Posterior vena cava (tissue), 2 donors: ENCODE measurements at regions not wholly inside any gene's neighbourhood (a gene's known extent, or its start where the extent isn't known, plus 50 kb on each side); places are given as distances from the start of the nearest gene placed in this dataset.
A peak's percentile ranks its signal among the peaks of the same experiment; 100 is the strongest.
"Not testable (repeated sequence)": the region's sequence is repeated elsewhere in the genome, so short reads cannot be mapped to it uniquely, and the experiment has no call there.

Experiments used
- DNase-seq: peaks from one replicate; pipeline ENCODE4 v3.0.0-alpha.2; 2020; ENCODE audit warnings: low spot score
- intact Hi-C, 2 donors: fragments of 100-400 bp; cut with DNase I; formaldehyde crosslinking; loops; one replicate each; pipeline versions ENCODE4 v1.14.1 to v1.14.2; 2022 to 2023
- donor health status: DM: yes; HTN: yes; CAD: no.
- donor health status: DM: yes; HTN: yes; CAD: no.

DNA sequence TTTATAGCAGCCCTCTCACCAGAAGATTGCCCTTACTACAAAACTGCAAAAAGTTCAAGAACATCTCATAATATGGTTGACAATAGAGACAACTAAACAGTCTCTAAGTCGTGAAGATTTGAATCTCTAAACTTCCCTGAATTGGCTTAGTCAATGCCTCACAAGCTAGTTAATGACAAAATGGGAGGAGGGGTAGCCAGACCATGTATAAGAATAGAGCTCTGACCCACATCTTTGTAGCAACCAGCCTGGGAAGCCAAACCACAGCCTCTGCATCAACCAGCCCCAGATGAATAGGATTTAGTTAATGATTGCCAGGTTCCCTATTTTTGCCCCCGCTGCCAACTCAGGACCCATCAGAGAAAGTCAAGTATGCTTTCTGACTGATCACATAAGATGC is 1265.9 kb upstream of the PCDH10 start:
- intact Hi-C loops, DNase-seq: not testable (repeated sequence)

DNA sequence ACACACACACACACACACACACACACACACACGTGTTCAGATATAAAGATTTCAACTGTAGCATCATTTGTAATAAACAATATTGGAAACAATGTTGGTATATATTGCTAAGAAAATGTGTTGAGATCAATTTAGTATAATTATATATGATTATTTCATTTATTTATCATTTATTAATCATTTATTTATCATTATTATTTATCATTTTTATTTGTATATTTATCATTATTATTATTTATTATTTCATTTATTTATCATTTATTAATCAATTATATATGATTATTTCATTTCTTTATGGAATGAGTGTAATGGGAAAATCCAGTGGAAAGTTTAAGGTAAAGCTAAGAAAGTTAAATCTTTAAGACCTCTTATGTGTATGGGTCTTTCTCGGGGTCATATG is 1223.4 kb upstream of the PCDH10 start:
- DNase-seq, intact Hi-C loops: not testable (repeated sequence)

DNA sequence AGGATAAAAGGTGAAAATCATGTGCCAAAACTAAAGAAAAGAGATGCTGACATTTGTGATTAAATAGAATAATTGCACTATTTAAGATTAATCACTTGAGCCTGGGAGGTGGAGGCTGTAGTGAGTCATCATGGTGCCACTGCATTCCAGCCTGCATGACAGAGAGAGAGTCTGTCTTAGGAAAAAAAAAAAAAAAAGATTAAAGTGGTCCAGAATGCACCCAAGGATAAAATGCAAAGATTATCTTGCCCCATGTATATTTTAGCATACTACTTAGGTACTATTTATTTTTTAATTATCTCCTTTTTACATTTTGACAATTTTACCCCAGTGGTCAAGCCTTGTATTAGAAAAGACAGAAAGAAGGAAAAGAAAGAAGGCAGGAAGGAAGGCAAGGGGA is 1181.4 kb upstream of the PCDH10 start:
- DNase-seq, intact Hi-C loops: not testable (repeated sequence)

DNA sequence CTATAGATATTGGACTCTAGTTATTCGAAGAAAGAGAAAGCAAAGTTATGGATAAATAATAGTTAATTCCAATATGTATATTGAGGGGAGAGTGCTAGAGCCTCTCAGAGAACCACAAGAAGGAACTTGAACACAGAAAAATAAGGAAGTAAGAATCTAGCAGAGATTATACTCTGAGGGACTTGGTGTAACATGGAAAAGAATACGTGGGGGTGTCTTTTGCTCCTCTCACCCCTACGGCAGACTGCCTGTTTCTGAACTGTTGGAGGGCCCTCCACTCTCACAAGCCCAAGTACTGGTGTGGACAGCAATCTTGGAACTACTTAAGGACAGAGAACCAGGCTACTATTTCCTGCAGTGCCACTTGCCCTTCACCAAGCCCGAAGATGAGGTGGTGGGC is 1174.4 kb upstream of the PCDH10 start:
- intact Hi-C loops, result no loop called here
- DNase-seq, result no peak

DNA sequence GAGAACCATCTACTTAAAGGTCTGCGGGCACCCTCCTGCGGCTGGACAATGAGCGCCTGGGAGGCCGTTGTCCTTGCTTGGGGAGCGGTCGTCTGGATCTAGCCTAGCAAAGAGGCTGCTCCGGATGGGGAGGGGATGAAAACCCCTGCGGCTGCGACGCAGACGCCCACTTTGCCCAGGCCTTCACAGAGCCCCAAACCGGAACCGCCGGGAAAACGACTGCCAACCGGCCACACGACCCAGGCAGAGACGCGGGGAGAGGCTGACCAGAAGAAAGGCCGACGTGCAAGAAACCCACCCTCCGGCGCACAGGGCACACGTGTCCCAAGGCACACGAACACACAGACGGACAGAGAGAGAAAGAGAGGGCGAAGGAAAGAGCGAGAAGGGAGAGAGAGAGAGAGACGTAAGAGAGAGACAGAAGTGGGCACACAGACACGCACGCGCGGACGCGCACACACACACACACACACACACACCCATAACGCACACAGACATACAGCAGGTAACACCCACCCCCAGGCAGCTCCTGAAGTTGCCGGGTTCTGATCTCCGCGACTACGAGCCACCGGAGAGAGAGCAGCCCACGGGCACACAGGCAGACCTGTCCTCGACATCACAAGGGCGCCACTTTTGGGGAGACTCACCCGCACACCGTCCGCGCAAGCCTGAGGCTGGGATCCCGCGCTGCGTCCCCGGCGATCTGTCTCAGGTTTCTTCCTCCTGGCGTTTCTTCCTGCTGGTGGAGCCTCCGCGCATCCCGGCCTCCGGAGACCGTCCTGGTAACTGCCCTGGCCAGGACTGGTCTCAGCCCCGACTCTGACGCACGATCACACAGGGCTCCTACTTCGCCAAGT is 1173.6 kb upstream of the PCDH10 start:
- DNase-seq, result peak; percentile 72
- intact Hi-C loops, result not testable (repeated sequence)

DNA sequence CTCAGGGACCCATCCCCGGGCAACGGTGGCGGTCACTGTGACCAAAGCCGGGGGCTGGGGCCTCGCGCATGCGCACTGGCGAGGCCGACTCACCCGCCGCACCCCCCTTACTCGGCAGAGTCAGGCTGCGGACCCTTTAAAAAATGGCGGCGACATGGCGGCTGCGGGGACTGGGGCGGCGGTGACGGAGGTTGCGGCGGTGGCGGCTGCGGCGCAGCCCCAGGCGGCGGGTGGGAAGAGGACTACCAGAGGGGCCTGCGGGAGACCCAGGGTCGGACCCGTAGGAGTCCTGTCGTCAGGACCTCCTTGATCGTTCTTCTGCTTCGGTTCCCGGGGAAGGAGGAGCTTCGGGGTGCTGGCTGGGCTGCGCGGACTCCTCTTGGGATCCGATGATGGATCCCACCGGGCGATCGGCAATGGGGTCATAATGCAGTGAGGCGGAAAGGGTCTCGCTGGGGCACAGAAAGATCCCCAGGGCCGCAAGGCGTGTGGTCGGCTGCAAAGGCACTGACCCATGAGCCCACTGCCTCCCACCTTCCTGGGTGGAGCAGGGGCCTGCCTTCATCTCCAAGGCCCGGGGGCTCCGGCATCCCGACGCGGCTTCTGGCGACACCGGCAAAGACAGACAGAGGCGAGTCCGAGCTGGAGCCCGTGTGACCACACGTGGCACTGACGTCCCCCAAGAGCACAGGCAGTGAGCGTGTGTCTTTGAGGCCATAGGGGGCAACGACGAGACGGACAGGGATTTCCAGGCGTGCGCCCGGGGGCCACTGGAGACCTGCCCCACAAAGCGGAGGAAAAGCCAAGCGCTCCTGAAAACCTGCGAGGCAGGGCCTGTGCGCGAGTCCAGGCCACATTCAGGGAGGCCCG is 1172.7 kb upstream of the PCDH10 start:
- peak; percentile 66 for DNase-seq
- intact Hi-C loops, result not testable (repeated sequence)

DNA sequence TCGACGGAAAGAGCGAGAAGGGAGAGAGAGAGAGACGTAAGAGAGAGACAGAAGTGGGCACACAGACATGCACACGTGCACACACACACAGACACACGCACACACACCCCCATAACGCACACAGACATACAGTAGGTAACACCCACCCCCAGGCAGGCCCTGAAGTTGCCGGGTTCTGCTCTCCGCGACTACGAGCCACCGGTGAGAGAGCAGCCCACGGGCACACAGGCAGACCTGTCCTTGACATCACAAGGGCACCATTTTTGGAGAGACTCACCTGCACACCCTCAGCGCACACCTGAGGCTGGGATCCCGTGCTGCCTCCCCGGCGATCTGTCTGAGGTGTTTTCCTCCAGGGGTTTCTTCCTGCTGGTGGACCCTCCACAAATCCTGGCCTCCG is 1171.0 kb upstream of the PCDH10 start:
- no peak for DNase-seq
- intact Hi-C loops, result no loop called here

DNA sequence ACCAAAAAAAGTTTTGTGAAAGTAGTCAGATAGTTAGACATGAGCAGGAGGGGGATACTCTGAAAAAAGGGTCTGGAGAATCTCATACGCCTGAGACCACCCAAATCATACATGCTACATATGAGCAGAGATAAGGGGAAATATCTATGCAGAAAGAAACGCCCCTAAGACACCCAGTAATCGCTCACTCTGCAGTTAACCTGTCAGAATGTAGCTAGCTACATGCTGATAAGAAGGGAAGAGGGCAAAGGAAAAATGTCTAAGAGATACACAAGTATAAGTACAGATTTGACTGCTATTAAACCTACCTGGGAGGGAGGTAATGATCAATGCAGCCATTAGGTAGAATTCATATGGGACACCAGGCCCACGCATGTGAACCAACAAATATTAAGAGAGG is 1159.5 kb upstream of the PCDH10 start:
- no peak for DNase-seq
- intact Hi-C loops, result no loop called here

DNA sequence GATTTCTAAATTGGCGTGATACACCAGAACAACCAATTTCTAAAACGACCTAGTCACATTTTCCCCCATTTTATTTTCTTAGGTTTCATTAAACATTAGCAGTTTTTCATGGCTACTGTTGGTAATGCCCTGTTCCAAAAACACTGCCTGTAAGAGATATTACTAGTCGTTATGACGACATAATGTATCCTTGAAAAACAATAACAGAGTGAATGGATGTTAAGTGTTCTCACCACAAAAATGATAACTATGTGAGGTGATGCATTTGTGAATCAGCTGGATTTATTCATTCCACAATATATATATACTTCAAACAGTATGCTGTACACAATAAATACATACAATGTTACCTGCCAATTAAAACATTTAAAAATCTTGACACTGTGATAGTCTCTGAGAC is 1147.6 kb upstream of the PCDH10 start:
- no peak for DNase-seq
- intact Hi-C loops, result no loop called here

DNA sequence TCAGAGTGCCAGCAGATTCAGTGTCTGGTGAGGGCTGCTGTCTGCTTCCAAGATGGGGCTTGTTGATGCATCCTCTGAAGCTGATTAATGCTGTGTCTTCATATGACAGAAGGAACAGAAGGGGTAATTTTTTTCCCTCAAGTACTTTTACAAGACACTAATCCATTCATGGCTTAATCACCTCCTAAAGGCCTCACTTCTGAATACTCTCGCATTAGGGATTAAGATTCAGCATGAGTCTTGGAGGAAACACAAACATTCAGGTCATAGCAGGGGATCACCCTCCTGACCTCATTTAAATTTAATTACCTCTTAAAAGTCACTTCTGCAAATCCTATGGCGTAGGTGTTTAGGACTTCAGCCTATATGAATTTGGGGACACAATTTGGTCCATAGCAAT is 1145.5 kb upstream of the PCDH10 start:
- no peak for DNase-seq
- intact Hi-C loops, result no loop called here

DNA sequence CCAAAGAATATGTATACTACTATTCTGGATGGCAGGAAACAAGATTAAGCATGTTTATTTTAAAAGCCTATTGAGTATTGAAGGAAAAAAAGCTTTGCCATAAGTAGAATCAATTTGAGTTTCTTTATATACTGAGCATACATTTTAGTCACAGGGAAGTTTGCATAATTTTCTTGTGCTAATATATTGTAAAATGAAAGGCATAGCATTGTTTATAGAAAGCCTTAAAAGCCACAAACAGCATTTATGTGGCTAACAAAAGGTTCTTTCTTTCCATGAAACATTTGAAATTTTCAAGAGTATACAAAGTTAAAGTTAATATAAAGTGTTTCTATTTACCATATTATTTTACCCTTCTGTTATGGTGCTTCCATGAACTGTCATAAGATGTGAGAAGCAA is 1133.8 kb upstream of the PCDH10 start:
- DNase-seq, result no peak
- intact Hi-C loops, result no loop called here

DNA sequence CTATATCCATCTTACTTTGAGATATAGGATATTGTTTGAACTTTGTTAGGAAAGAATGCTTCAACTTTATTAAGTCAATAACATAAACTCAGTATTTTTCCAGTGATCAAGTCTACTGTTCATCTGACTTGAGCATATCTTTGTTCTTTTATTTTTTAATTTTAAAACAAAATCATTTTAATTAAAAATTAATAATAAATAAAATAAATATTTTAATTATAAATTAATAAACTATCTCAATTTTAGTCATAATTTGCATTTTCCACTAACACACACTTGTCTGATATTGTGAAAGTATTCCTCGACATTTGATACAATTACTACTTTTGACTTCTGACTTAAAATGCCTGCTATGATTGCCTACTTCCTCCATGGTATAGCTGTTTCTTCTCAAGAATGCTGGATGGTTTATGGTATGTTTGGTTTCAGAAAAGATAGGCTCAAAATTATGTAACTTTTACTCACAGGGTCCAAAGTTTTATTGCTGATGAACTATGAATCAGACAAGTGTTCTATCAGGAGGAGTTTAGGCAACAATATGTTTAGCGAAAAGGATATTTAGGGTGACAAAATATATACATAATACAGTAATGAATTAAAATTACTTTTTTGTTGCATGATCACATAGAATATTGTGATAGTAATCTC is 1132.3 kb upstream of the PCDH10 start:
- intact Hi-C loops, result no loop called here

DNA sequence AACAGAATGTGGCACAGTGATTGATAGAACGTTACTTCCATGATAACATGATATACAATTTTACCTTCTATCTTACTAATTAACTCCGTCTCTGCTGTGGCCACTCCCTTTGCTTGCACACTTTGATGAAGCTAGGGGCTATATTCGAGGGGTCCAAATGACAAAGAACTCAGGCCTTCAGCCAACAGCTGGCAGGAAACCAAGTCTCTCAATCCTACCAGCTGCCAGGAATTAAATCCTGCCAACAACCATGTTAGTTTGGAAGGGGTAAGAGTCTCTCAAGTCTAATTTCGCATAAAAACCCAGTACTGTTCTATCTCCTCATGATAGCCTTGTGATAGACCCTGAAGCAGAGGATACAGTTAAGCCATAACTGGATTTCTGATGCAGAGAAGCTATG is 1122.9 kb upstream of the PCDH10 start:
- DNase-seq, result no peak
- intact Hi-C loops, result no loop called here

More for the DNA sequence above, 1132.3 kb upstream of the PCDH10 start:
- no peak for DNase-seq

DNA sequence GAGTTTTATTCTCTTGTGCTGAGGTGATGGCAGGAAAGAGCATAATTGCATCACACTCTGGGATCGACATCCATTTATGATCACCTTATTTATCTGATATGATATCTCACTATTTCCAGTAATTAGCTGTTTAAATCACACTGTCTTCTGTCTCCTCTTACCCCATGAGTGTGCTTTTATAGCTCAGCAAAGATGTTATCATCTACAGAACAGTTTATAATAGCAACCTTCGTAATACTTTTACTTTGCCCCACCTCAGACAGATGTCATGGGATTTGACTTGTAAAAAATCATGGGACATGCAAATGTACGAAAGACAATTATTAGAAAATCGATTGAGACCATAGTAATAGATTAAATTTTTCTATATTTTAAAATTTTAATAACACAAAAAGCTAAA is 1122.3 kb upstream of the PCDH10 start:
- DNase-seq, result no peak
- intact Hi-C loops, result no loop called here

DNA sequence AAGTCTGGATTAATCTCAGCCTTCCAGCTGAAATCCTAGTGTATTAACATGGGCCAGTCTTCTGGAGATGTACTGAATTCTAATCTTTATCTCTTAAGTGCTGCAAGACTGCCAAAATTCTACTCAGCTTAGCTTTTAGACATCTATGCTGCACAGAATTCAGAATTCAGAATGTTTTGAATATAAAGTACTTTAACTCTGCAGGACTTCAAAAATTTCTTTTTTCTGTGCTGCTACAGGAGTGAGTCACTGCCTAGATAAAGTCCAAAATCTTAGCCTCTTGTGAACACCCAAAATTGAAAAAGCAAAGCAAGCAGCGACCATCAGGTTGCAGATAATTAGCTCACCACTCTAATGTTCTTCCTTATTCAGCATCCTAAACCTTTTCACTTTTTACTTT is 1092.6 kb upstream of the PCDH10 start:
- intact Hi-C loops, result no loop called here
- DNase-seq, result no peak

DNA sequence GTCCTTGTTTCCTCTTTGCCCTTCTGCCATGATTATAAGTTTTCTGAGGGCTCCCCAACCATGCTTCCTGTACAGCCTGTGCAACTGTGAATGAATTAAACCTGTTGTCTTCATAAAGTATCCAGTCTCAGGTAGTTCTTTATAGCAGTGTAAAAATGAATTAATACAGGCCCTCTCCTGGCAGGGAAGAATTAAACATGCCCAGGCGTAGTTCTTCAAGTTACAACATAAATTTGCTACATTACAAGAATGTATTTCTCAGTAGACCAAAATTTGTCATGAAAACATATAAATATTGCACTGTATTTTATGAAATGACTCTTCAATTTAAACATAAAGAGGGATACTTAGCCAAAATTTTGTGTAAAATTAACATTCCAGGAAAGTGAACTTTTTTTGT is 1089.9 kb upstream of the PCDH10 start:
- intact Hi-C loops, result no loop called here

DNA sequence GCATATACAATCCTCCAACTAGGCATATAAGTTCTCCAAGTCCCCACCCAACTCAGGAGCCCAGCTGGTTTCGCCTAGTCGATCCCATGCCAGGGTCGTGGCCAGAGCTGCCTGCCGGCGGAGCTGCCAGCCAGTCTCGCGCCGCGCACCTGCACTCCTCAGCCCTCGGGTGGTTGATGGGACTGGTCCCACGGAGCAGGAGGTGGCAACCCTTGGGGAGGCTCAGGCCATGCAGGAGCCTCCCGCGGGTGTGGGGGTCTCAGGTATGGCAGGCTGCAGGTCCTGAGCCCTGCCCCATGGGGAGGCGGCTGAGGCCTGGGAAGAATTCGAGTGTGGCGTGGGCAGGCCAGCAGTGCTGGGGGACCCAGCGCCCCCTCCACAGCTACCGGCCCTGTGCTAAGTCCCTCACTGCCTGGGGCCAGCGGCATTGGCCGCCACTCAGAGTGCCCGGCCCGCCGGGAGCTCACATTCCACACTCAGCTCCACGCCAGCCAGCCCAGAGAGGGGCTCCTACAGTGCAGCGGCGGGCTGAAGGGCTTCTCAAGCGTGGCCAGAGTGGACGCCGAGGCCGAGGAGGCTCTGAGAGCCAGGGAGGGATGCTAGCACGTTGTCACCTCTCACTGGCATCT is 1086.4 kb upstream of the PCDH10 start:
- intact Hi-C loops, result no loop called here
- peak; percentile 69 for DNase-seq

More for the DNA sequence above, 1089.9 kb upstream of the PCDH10 start:
- no peak for DNase-seq

DNA sequence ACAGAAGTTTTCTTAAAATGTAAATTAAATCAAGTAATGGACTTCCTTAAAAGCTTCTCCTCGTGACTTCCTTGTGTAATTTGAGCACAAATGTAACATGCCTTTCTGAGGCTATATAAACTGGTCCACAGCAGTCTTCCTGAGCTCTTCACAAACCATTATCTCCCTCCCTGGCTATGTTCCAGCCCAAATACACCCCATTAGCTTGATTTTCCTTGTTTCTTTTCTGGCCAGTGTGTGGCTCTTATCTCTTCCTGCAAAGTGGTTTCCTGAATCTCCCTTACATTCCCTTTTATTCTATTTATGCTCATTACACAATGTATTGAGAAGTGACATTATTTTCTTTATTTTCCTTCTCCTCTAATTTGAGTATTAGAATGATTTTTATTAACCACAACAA is 1085.3 kb upstream of the PCDH10 start:
- no peak for DNase-seq
- intact Hi-C loops, result no loop called here

DNA sequence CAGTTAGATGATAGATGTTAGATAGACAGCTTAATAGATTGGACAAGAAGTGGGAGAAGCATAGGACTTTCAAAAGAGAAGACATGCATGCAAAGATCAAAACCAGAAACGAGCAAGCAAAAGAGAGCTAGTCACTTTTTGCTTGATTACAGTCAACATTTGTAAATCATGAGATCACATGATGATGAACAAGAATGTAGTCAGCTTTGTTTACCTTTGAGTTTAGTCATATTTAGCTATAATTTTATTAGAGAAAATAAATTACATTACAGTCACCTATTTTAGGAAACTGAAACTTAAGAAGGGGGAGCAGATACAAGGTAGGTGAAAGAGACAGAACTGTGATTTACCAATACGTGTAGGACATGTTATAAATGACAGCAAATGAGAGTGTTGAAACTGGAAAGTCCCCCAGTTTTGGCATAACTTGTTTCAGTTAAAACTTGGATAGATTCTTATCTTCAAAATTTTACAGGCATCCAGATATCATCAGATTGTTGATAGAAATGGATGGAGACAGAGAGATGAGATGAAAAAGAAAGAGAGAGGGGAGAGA is 1083.1 kb upstream of the PCDH10 start:
- intact Hi-C loops, result no loop called here
- no peak for DNase-seq
